Right lobe of liver (tissue), 6 donors: ENCODE measurements at regions not wholly inside any gene's neighbourhood (a gene's known extent, or its start where the extent isn't known, plus 50 kb on each side); places are given as distances from the start of the nearest gene placed in this dataset.

Experiments
- ATAC-seq, 4 donors: fragments of 200-7000 bp; cut with Tn5 transposase; one replicate each; pipeline ENCODE4 v1.9.1; 2020; ENCODE audit warnings: mild to moderate bottlenecking in 4 of 4, moderate library complexity in 4 of 4
- DNase-seq, 3 donors: peaks; one replicate each; pipeline ENCODE4 v3.0.0-alpha.2; 2020
- H3K27ac ChIP-seq, 3 donors: fragments of 200-600 bp; one replicate each; pipeline ENCODE4 v1.8.0; 2022
- H3K27me3 ChIP-seq, 2 donors: fragments of 200-600 bp; one replicate each; pipeline ENCODE4 v1.8.0; 2022
- H3K36me3 ChIP-seq, 4 donors: fragments of 200-600 bp; sonication (generic) in 1 of 4; one replicate each; pipeline versions ENCODE4 v1.5.1 to v1.8.0; 2017 to 2022; ENCODE audit warnings: control low read depth in 1 of 4
- H3K4me1 ChIP-seq, 4 donors: fragments of 200-600 bp; sonication (generic) in 1 of 4; one replicate each; pipeline versions ENCODE4 v1.5.1 to v1.8.0; 2017 to 2022; ENCODE audit warnings: control low read depth in 1 of 4
- H3K4me3 ChIP-seq, 3 donors: fragments of 200-600 bp; one replicate each; pipeline ENCODE4 v1.8.0; 2022
- H3K9me3 ChIP-seq, 4 donors: fragments of 200-600 bp; sonication (generic) in 1 of 4; one replicate each; pipeline versions ENCODE4 v1.5.1 to v1.8.0; 2017 to 2022; ENCODE audit warnings: control low read depth in 1 of 4
- POLR2A ChIP-seq: fragments of 450-650 bp; IDR thresholded peaks from one replicate; pipeline ENCODE4 v1.6.1; 2017; ENCODE audit warnings: antibody characterized with exemption, mild to moderate bottlenecking
- whole genome bisulfite sequencing: methylation state at CpG from one replicate; pipeline ENCODE4 v1.1.6; 2018; ENCODE audit warnings: low coverage, low lambda C conversion rate; ENCODE audit not compliant: insufficient coverage; ENCODE audit errors: missing lambda C conversion rate; 5-methylcytosine and 5-hydroxymethylcytosine counted together
- intact Hi-C, 2 donors: fragments of 100-400 bp; cut with DNase I; formaldehyde crosslinking; loops; one replicate each; pipeline versions ENCODE4 v1.11.2 to v1.14.1; 2022
- TF ChIP-seq, protein P1 (sequence below), 4 donors: fragments of 200-600 bp in 3 of 4; fragments of 450-650 bp in 1 of 4; IDR thresholded peaks; one replicate each; pipeline versions ENCODE4 v1.5.1 to v1.8.0; 2016 to 2022; ENCODE audit warnings: antibody characterized with exemption in 4 of 4, mild to moderate bottlenecking in 2 of 4
- donor health status: DM: no; HTN: yes; CAD: no.
- donor health status: DM: no; HTN: no; CAD: no.
- donor health status: DM: no; HTN: no; CAD: no.
- donor health status: DM: no; HTN: yes; CAD: no.
- donor health status: DM: no; HTN: yes; CAD: no.

GRCh38 chr2:49426996-49427395, 272.7 kb upstream of the FSHR start:
- 43% methylated on average over 4 of the region's 4 CpGs for WGBS
- Histone ChIP-seq H3K4me3 (no peak overlapping the region), H3K27ac (no peak overlapping the region), H3K36me3 (no peaks in the 10 kb centered on the region), H3K9me3 (no peaks in the 10 kb centered on the region), H3K4me1 (no peaks in the 10 kb centered on the region), H3K27me3 (no peaks in the 10 kb centered on the region)
- TF ChIP-seq, protein P1, sequence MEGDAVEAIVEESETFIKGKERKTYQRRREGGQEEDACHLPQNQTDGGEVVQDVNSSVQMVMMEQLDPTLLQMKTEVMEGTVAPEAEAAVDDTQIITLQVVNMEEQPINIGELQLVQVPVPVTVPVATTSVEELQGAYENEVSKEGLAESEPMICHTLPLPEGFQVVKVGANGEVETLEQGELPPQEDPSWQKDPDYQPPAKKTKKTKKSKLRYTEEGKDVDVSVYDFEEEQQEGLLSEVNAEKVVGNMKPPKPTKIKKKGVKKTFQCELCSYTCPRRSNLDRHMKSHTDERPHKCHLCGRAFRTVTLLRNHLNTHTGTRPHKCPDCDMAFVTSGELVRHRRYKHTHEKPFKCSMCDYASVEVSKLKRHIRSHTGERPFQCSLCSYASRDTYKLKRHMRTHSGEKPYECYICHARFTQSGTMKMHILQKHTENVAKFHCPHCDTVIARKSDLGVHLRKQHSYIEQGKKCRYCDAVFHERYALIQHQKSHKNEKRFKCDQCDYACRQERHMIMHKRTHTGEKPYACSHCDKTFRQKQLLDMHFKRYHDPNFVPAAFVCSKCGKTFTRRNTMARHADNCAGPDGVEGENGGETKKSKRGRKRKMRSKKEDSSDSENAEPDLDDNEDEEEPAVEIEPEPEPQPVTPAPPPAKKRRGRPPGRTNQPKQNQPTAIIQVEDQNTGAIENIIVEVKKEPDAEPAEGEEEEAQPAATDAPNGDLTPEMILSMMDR (IDR thresholded peaks at IDR 0.05): no peak
- no peak for TF ChIP-seq POLR2A
- DNase-seq (no peak), ATAC-seq (no peak)
- intact Hi-C loops: no loop called here

GRCh38 chr2:49416252-49416651, 261.9 kb upstream of the FSHR start:
- ATAC-seq (no peak), DNase-seq (no peak)
- TF ChIP-seq POLR2A: no peak
- TF ChIP-seq, protein P1 (IDR thresholded peaks at IDR 0.05): no peak
- Histone ChIP-seq H3K27me3 (no peaks in the 10 kb centered on the region), H3K4me1 (no peaks in the 10 kb centered on the region), H3K9me3 (no peaks in the 10 kb centered on the region), H3K27ac (no peak overlapping the region), H3K36me3 (no peaks in the 10 kb centered on the region), H3K4me3 (no peak overlapping the region)
- intact Hi-C loops: no loop called here

DNA sequence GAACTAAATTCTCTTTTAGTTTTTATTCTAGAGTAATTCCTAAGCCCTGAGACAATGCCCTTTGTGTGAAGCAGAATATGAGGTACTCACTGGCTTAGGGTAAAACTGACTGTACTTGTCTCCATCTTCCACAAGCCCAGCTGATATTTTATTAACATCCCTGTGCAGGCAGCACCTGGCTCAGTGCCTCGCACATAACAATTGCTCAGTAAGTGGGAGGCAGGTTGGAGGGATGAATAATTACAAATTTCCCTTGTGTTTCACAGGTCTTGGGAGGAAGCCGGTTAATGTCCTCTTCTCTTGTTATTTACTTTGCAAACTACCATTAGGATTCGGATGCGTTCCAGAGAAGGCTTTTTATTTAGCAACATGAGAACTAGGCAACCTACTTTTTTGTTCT, 249.8 kb upstream of the FSHR start:
- intact Hi-C loops: no loop called here
- H3K36me3 ChIP-seq: no peaks in the 10 kb centered on the region
- H3K27ac ChIP-seq: no peak overlapping the region
- TF ChIP-seq, protein P1 (IDR thresholded peaks at IDR 0.05): no peak
- ATAC-seq (no peak), DNase-seq (no peak)
- WGBS: 49% methylated on average over 4 of the region's 4 CpGs
- no peaks in the 10 kb centered on the region for H3K4me1 ChIP-seq
- no peak overlapping the region for H3K4me3 ChIP-seq
- H3K27me3 ChIP-seq: no peaks in the 10 kb centered on the region
- H3K9me3 ChIP-seq: no peaks in the 10 kb centered on the region

- intact Hi-C loops: no loop called here
- H3K4me1 ChIP-seq: no peaks in the 10 kb centered on the region
- DNase-seq (no peak), ATAC-seq (no peak)
- 35% methylated on average over 2 of the region's 2 CpGs for WGBS
- no peak overlapping the region for H3K4me3 ChIP-seq
- H3K27me3 ChIP-seq: no peaks in the 10 kb centered on the region
- no peaks in the 10 kb centered on the region for H3K9me3 ChIP-seq
- H3K27ac ChIP-seq: no peak overlapping the region
- TF ChIP-seq, protein P1 (IDR thresholded peaks at IDR 0.05): no peak
- TF ChIP-seq POLR2A: no peak
- no peaks in the 10 kb centered on the region for H3K36me3 ChIP-seq
Observed at GRCh38 chr2:49403637-49404036, 249.3 kb upstream of the FSHR start.

DNA sequence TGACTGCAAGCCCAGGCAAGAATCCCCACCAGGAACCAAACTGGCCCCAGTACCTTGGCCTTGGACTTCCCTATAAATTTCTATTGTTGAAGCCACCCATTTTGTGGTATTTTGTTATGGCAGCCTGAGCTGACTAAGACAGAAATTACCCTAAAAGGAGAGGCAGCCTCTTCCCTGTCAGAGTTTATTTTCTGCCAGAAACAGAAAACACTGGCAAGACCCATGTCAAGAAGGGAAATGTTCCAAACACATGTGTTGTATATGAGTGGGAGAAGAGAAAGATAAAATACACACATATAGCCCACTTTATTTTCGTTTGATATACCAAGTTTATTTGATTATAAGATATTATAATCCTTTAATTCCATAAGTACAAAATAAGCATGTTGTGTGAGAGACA, 225.1 kb upstream of the FSHR start:
- ATAC-seq: no peak
- intact Hi-C loops: no loop called here
- no peaks in the 10 kb centered on the region for H3K4me1 ChIP-seq
- no peak overlapping the region for H3K27ac ChIP-seq
- H3K9me3 ChIP-seq: no peaks in the 10 kb centered on the region
- no peak overlapping the region for H3K4me3 ChIP-seq
- DNase-seq: no peak
- H3K36me3 ChIP-seq: no peaks in the 10 kb centered on the region
- TF ChIP-seq POLR2A: no peak
- TF ChIP-seq, protein P1 (IDR thresholded peaks at IDR 0.05): no peak
- 11% methylated on average over 1 of the region's 1 CpG for whole genome bisulfite sequencing
- H3K27me3 ChIP-seq: no peaks in the 10 kb centered on the region
